IMR-90 (cell line): ENCODE measurements at regions not wholly inside any gene's neighbourhood (a gene's known extent, or its start where the extent isn't known, plus 50 kb on each side); places are given as distances from the start of the nearest gene placed in this dataset.

Source experiments
- ATAC-seq: fragments of 200-7000 bp; cut with Tn5 transposase; 2 replicates; pipeline ENCODE4 v1.9.1; 2020; ENCODE audit warnings: low read depth, mild to moderate bottlenecking, moderate library complexity
- BruUV-seq: library from RNA; stranded (reverse); fragments of 400-500 nt; replicated peaks from 2 replicates; lab custom pipeline; 2021; lab: Mats Ljungman, UMichigan
- CTCF ChIA-PET: fragments of 300-600 bp; formaldehyde crosslinking; extraction: SDS; loops from one replicate; lab custom pipeline; 2021; ENCODE audit warnings: antibody characterized with exemption; lab: Yijun Ruan, JAX
- POLR2A ChIA-PET: fragments of 300-600 bp; sonication (Branson Sonifier 250); formaldehyde crosslinking; loops from one replicate; lab custom pipeline; 2022; ENCODE audit warnings: antibody characterized with exemption; ENCODE audit not compliant: unreplicated experiment; lab: Charles Lee
- DNase-seq: peaks from one replicate; pipeline ENCODE4 v3.0.0; 2013
- H2AFZ ChIP-seq: replicated peaks from 2 replicates; pipeline ENCODE3; 2013; ENCODE audit warnings: low read length, mild to moderate bottlenecking; ENCODE audit not compliant: poor library complexity
- H2AK5ac ChIP-seq: 2 replicates; pipeline ENCODE4 v1.6.1; 2013; ENCODE audit warnings: low read depth, low read length, inconsistent platforms
- H2AK9ac ChIP-seq: replicated peaks from 2 replicates; pipeline ENCODE3; 2013; ENCODE audit warnings: mild to moderate bottlenecking, low read depth, low read length, moderate library complexity; ENCODE audit not compliant: poor library complexity
- H2BK120ac ChIP-seq: 2 replicates; pipeline ENCODE4 v1.6.1; 2013; ENCODE audit warnings: low read depth, low read length, inconsistent platforms
- H2BK15ac ChIP-seq: 3 replicates; pipeline ENCODE4 v1.6.1; 2013; ENCODE audit warnings: low read depth, low read length, inconsistent platforms
- H2BK20ac ChIP-seq: 2 replicates; pipeline ENCODE4 v1.6.1; 2013; ENCODE audit warnings: low read depth, mild to moderate bottlenecking, inconsistent platforms, low read length, moderate library complexity
- H2BK5ac ChIP-seq: 2 replicates; pipeline ENCODE4 v1.6.1; 2013; ENCODE audit warnings: mild to moderate bottlenecking, low read depth, low read length, inconsistent platforms; ENCODE audit not compliant: poor library complexity, severe bottlenecking
- H3K14ac ChIP-seq: replicated peaks from 2 replicates; pipeline ENCODE4 v1.6.1; 2013; ENCODE audit warnings: low read depth, low read length, inconsistent platforms
- H3K18ac ChIP-seq: 2 replicates; pipeline ENCODE4 v1.6.1; 2013; ENCODE audit warnings: low read depth, low read length, control low read depth
- H3K23ac ChIP-seq: 2 replicates; pipeline ENCODE4 v1.6.1; 2013; ENCODE audit warnings: low read depth, low read length, inconsistent platforms
- H3K27ac ChIP-seq: 2 replicates; pipeline ENCODE4 v1.5.1; 2013; ENCODE audit warnings: mild to moderate bottlenecking, control low read depth, low read length; ENCODE audit not compliant: insufficient read depth
- H3K27me3 ChIP-seq: 2 replicates; pipeline ENCODE4 v1.6.1; 2013; ENCODE audit warnings: low read length; ENCODE audit not compliant: control insufficient read depth, insufficient read depth
- H3K36me3 ChIP-seq: 2 replicates; pipeline ENCODE4 v1.6.1; 2013; ENCODE audit warnings: low read length, mixed read lengths; ENCODE audit not compliant: control insufficient read depth, insufficient read depth
- H3K4ac ChIP-seq: 2 replicates; pipeline ENCODE4 v1.6.1; 2013; ENCODE audit warnings: low read depth, low read length, inconsistent platforms
- H3K4me1 ChIP-seq: 2 replicates; pipeline ENCODE4 v1.6.1; 2013; ENCODE audit warnings: low read length, mixed read lengths; ENCODE audit not compliant: control insufficient read depth, insufficient read depth
- H3K4me2 ChIP-seq: 2 replicates; pipeline ENCODE4 v1.6.1; 2013; ENCODE audit warnings: low read depth, mild to moderate bottlenecking, control low read depth, low read length, moderate library complexity
- H3K4me3 ChIP-seq: 2 replicates; pipeline ENCODE4 v1.5.1; 2013; ENCODE audit warnings: low read depth, mild to moderate bottlenecking, control low read depth, low read length, moderate library complexity; ENCODE audit not compliant: insufficient read depth
- H3K56ac ChIP-seq: 2 replicates; pipeline ENCODE4 v1.6.1; 2013; ENCODE audit warnings: low read length, inconsistent platforms; ENCODE audit not compliant: insufficient read depth; ENCODE audit errors: extremely low read depth
- H3K79me1 ChIP-seq, 2 experiments: 2 replicates each; pipeline ENCODE4 v1.6.1; 2013; ENCODE audit warnings: low read length in 2 of 2, inconsistent platforms in 1 of 2, low read depth in 1 of 2
- H3K9ac ChIP-seq: 2 replicates; pipeline ENCODE4 v1.6.1; 2013; ENCODE audit warnings: low read depth, low read length, control low read depth
- H3K9me1 ChIP-seq: 2 replicates; pipeline ENCODE4 v1.6.1; 2013; ENCODE audit warnings: low read length, inconsistent platforms; ENCODE audit not compliant: insufficient read depth
- H3K9me3 ChIP-seq: 2 replicates; pipeline ENCODE4 v1.6.1; 2013; ENCODE audit warnings: low read length; ENCODE audit not compliant: control insufficient read depth, insufficient read depth
- H4K20me1 ChIP-seq: 2 replicates; pipeline ENCODE4 v1.6.1; 2013; ENCODE audit warnings: low read length, inconsistent platforms; ENCODE audit not compliant: insufficient read depth
- H4K5ac ChIP-seq: 2 replicates; pipeline ENCODE4 v1.6.1; 2013; ENCODE audit warnings: mild to moderate bottlenecking, low read depth, low read length, control low read depth
- H4K8ac ChIP-seq, 2 experiments: 2 replicates each; pipeline ENCODE4 v1.6.1; 2013; ENCODE audit warnings: low read depth in 2 of 2, low read length in 2 of 2, control low read depth in 1 of 2, inconsistent platforms in 1 of 2
- H4K91ac ChIP-seq: 2 replicates; pipeline ENCODE4 v1.6.1; 2013; ENCODE audit warnings: low read depth, low read length, inconsistent platforms; ENCODE audit not compliant: insufficient read depth
- BHLHE40 ChIP-seq: fragments of 150-350 bp; IDR thresholded peaks from 2 replicates; pipeline ENCODE4 v1.6.1; 2016; ENCODE audit warnings: mild to moderate bottlenecking, low read depth, low read length
- CEBPB ChIP-seq: IDR thresholded peaks from 2 replicates; pipeline ENCODE4 v1.6.1; 2012; ENCODE audit warnings: low read depth, low read length, improper control_type of control experiment
- CHD1 ChIP-seq: IDR thresholded peaks from 2 replicates; pipeline ENCODE4 v1.6.1; 2012; ENCODE audit warnings: low read depth, low read length, improper control_type of control experiment
- CTCF ChIP-seq: conservative IDR thresholded peaks from 2 replicates; pipeline ENCODE4 v1.5.1; 2012; ENCODE audit warnings: mild to moderate bottlenecking, low read depth, low read length, improper control_type of control experiment
- ELK1 ChIP-seq: fragments of 150-350 bp; IDR thresholded peaks from 2 replicates; pipeline ENCODE4 v1.6.1; 2016; ENCODE audit warnings: low read depth, mild to moderate bottlenecking, low read length, moderate library complexity, borderline replicate concordance
- FOS ChIP-seq: fragments of 150-350 bp; IDR thresholded peaks from 2 replicates; pipeline ENCODE4 v1.6.1; 2016; ENCODE audit warnings: low read depth, low read length
- MAFK ChIP-seq: IDR thresholded peaks from 2 replicates; pipeline ENCODE4 v1.6.1; 2012; ENCODE audit warnings: low read depth, low read length, improper control_type of control experiment
- MAZ ChIP-seq: IDR thresholded peaks from 2 replicates; pipeline ENCODE4 v1.6.1; 2012; ENCODE audit warnings: low read depth, mild to moderate bottlenecking, low read length, improper control_type of control experiment, moderate library complexity, borderline replicate concordance
- MXI1 ChIP-seq: IDR thresholded peaks from 2 replicates; pipeline ENCODE4 v1.6.1; 2012; ENCODE audit warnings: low read depth, mild to moderate bottlenecking, low read length, moderate library complexity, borderline replicate concordance
- NFE2L2 ChIP-seq: fragments of 150-350 bp; IDR thresholded peaks from 2 replicates; pipeline ENCODE4 v1.6.1; 2016; ENCODE audit warnings: low read depth, mild to moderate bottlenecking, low read length
- POLR2A ChIP-seq: IDR thresholded peaks from 2 replicates; pipeline ENCODE4 v1.6.1; 2012; ENCODE audit warnings: mild to moderate bottlenecking, low read depth, low read length
- RAD21 ChIP-seq: IDR thresholded peaks from 2 replicates; pipeline ENCODE4 v1.6.1; 2012; ENCODE audit warnings: low read length, improper control_type of control experiment
- RCOR1 ChIP-seq: IDR thresholded peaks from 2 replicates; pipeline ENCODE4 v1.6.1; 2012; ENCODE audit warnings: mild to moderate bottlenecking, low read length, improper control_type of control experiment; ENCODE audit not compliant: insufficient replicate concordance
- RFX5 ChIP-seq: IDR thresholded peaks from 2 replicates; pipeline ENCODE4 v1.8.0; 2012; ENCODE audit warnings: low read depth, mild to moderate bottlenecking, low read length, moderate library complexity
- SMC3 ChIP-seq: fragments of 150-350 bp; IDR thresholded peaks from 2 replicates; pipeline ENCODE4 v1.6.1; 2016; ENCODE audit warnings: low read depth, mild to moderate bottlenecking, antibody characterized with exemption, low read length, moderate library complexity
- USF2 ChIP-seq: fragments of 150-350 bp; IDR thresholded peaks from 2 replicates; pipeline ENCODE4 v1.6.1; 2017; ENCODE audit warnings: mild to moderate bottlenecking, antibody characterized with exemption, low read length, low read depth
- WGBS, 2 experiments: methylation state at CpG; one replicate each; pipeline versions ENCODE4 v1.1.5 to v1.1.7; 2013; ENCODE audit warnings: missing lambda C conversion rate in 2 of 2; ENCODE audit not compliant: insufficient read length in 1 of 2; ENCODE audit errors: extremely low coverage in 2 of 2; 5-methylcytosine and 5-hydroxymethylcytosine counted together
- dilution Hi-C: fragments of 300-500 bp; cut with HindIII; formaldehyde crosslinking; loops from one replicate; pipeline ENCODE4 v1.14.3; 2018; ENCODE audit warnings: low sequenced_read_pairs; ENCODE audit not compliant: unreplicated experiment
- in situ Hi-C: fragments of 300-500 bp; cut with MboI; formaldehyde crosslinking; loops from 3 replicates; pipeline ENCODE4 v1.14.3; 2019; ENCODE audit warnings: low sequenced_read_pairs, inconsistent platforms, mixed read lengths
- intact Hi-C: fragments of 100-400 bp; cut with micrococcal nuclease; formaldehyde crosslinking; loops from 2 replicates; pipeline ENCODE4 v1.10.0; 2022

GRCh38 chr2:84084856-84085255, 374.2 kb downstream of the SUCLG1 start:
- no peak for TF ChIP-seq ELK1
- no peak for TF ChIP-seq SMC3
- TF ChIP-seq MXI1 = no peak
- TF ChIP-seq RFX5 = no peak
- TF ChIP-seq CHD1 = no peak
- no peak for TF ChIP-seq RAD21
- no peak for TF ChIP-seq RCOR1
- no peak for TF ChIP-seq NFE2L2
- TF ChIP-seq USF2 = no peak
- no peak for TF ChIP-seq CEBPB
- no peak for TF ChIP-seq FOS
- TF ChIP-seq MAFK = no peak; the same call in 1 of the 2 replicates
- TF ChIP-seq POLR2A = no peak
- TF ChIP-seq BHLHE40 = no peak
- no peak for TF ChIP-seq CTCF
- no peak for TF ChIP-seq MAZ
- ATAC-seq (no peak), DNase-seq (no peak)
- Histone ChIP-seq H3K9ac (no peak overlapping the region), H4K8ac (no peak overlapping the region), H4K5ac (no peak overlapping the region), H2BK5ac (no peak overlapping the region), H4K20me1 (no peaks in the 10 kb centered on the region), H2AK5ac (no peak overlapping the region), H3K4me2 (no peak overlapping the region), H2BK15ac (no peak overlapping the region), H3K79me1 (no peaks in the 10 kb centered on the region), H3K9me1 (no peaks in the 10 kb centered on the region), H3K4me1 (no peaks in the 10 kb centered on the region), H3K14ac (no peak overlapping the region), H2BK20ac (no peak overlapping the region), H3K27ac (no peak overlapping the region), H3K9me3 (no peaks in the 10 kb centered on the region), H3K56ac (no peak overlapping the region), H3K23ac (no peak overlapping the region), H3K27me3 (no peaks in the 10 kb centered on the region), H3K36me3 (no peaks in the 10 kb centered on the region), H3K4ac (no peak overlapping the region), H3K18ac (no peak overlapping the region), H3K4me3 (no peak overlapping the region), H2BK120ac (no peak overlapping the region), H2AFZ (no peak overlapping the region), H2AK9ac (no peak overlapping the region), H4K91ac (no peak overlapping the region)
- no TSS peak for BruUV-seq
- in situ Hi-C loops = no loop called here
- POLR2A ChIA-PET = no interaction called here
- dilution Hi-C loops = no loop called here
- intact Hi-C loops = no loop called here
- CTCF ChIA-PET = no interaction called here
- no CpG with 5 or more reads among the region's 1 CpG for WGBS, 2 experiments
